ENCODE measurements at regions not wholly inside any gene's neighbourhood (a gene's known extent, or its start where the extent isn't known, plus 50 kb on each side); places are given as distances from the start of the nearest gene placed in this dataset.

DNA sequence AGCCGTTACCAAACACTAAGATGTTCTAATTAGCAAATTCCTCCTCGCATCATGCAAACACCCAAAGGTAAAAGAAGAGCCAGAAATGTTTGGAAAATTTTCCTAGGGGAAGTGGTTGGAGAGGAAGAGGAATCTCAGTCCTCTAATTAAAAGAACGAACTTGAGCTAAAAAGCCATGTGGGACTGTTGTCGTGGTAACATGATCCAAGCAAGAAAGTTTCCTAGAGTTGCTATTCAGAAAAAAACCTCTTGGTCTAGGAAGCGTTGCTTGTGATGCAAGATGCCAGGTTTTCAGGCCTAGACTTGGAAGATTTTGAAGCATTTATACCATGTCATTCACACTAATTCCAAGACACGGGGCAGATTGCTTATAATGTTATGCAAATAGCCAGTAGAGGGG lies 106.8 kb upstream of the DOK5 start:
- Histone ChIP-seq H3K4me3 (no peak overlapping the region), H3K27me3 (ENCODE audit: control insufficient read depth in 3 of 3, insufficient read depth in 3 of 3, low read length in 2 of 3) (no peaks in the 10 kb centered on the region), H3K9me3 (ENCODE audit: control insufficient read depth in 4 of 4, insufficient read depth in 3 of 4, low read length in 3 of 4) (no peaks in the 10 kb centered on the region), H3K27ac (ENCODE audit: low read depth in 1 of 2, low read length in 1 of 2) (no peak overlapping the region), H3K9ac (ENCODE audit: insufficient read depth in 1 of 2, low read length in 2 of 2) (no peak overlapping the region), H3K4me1 (ENCODE audit: control insufficient read depth in 5 of 5, insufficient read depth in 5 of 5, low read length in 5 of 5) (no peaks in the 10 kb centered on the region), H3K36me3 (ENCODE audit: control insufficient read depth in 4 of 4, insufficient read depth in 4 of 4, low read length in 4 of 4) (no peaks in the 10 kb centered on the region)
- 64 to 78% methylated on average over 6 of the region's 6 CpGs for WGBS, 2 donors
- TF ChIP-seq CTCF (IDR thresholded peaks at IDR 0.05; ENCODE audit: control extremely low read depth, extremely low read depth), result no peak
- DNase-seq (peak in 1 of 3 donors; percentile 10), ATAC-seq (ENCODE audit: insufficient read depth, low FRiP score) (no peak)

DNA sequence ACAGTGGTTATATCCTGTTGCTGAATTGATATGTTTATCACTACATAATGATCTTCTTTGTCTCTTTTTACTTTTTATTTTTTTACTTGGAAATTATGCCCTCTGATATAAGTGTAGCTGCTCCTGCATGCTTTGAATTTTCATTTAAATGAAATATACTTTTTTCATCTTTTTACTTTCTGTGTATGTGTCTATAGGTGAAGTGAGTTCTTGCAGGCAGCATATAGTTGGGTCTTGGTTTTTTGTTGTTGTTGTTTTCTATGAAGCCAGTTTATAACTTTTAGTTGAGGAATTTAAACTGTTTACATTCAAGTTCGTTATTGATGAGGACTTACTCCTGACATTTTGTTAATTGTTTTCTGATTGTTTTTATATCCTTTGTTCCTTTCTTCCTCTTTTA lies 103.1 kb upstream of the DOK5 start:
- ATAC-seq (ENCODE audit: insufficient read depth, low FRiP score), result no peak
- WGBS, 2 donors, result 45 to 79% methylated on average over 1 of the region's 1 CpG

GRCh38 chr20:54377992-54378773 lies 97.2 kb upstream of the DOK5 start:
- ATAC-seq (ENCODE audit: insufficient read depth, low FRiP score), result no peak
- no peak for TF ChIP-seq CTCF (IDR thresholded peaks at IDR 0.05; ENCODE audit: control extremely low read depth, extremely low read depth)

More for the DNA sequence above, 103.1 kb upstream of the DOK5 start:
- Histone ChIP-seq H3K9ac (ENCODE audit: insufficient read depth in 1 of 2, low read length in 2 of 2) (no peak overlapping the region), H3K36me3 (ENCODE audit: control insufficient read depth in 4 of 4, insufficient read depth in 4 of 4, low read length in 4 of 4) (no peaks in the 10 kb centered on the region), H3K9me3 (ENCODE audit: control insufficient read depth in 4 of 4, insufficient read depth in 3 of 4, low read length in 3 of 4) (no peaks in the 10 kb centered on the region), H3K27ac (ENCODE audit: low read depth in 1 of 2, low read length in 1 of 2) (no peak overlapping the region), H3K27me3 (ENCODE audit: control insufficient read depth in 3 of 3, insufficient read depth in 3 of 3, low read length in 2 of 3) (no peaks in the 10 kb centered on the region), H3K4me3 (no peak overlapping the region), H3K4me1 (ENCODE audit: control insufficient read depth in 5 of 5, insufficient read depth in 5 of 5, low read length in 5 of 5) (no peaks in the 10 kb centered on the region)
- no peak for DNase-seq
- TF ChIP-seq CTCF (IDR thresholded peaks at IDR 0.05; ENCODE audit: control extremely low read depth, extremely low read depth), result no peak

More at GRCh38 chr20:54377992-54378773, 97.2 kb upstream of the DOK5 start:
- Histone ChIP-seq H3K27ac (ENCODE audit: low read depth in 1 of 2, low read length in 1 of 2) (no peak overlapping the region), H3K27me3 (ENCODE audit: control insufficient read depth in 3 of 3, insufficient read depth in 3 of 3, low read length in 2 of 3) (peaks cover 0 to 2% (median 0%) of the 10 kb centered on the region in 3 donors), H3K4me3 (no peak overlapping the region), H3K9me3 (ENCODE audit: control insufficient read depth in 4 of 4, insufficient read depth in 3 of 4, low read length in 3 of 4) (no peaks in the 10 kb centered on the region), H3K4me1 (ENCODE audit: control insufficient read depth in 5 of 5, insufficient read depth in 5 of 5, low read length in 5 of 5) (no peaks in the 10 kb centered on the region), H3K36me3 (ENCODE audit: control insufficient read depth in 4 of 4, insufficient read depth in 4 of 4, low read length in 4 of 4) (no peaks in the 10 kb centered on the region), H3K9ac (ENCODE audit: insufficient read depth in 1 of 2, low read length in 2 of 2) (no peak overlapping the region)
- 76 to 91% methylated on average over 1 of the region's 1 CpG for WGBS, 2 donors
- no peak for DNase-seq
